A673 (cell line): ENCODE measurements at regions not wholly inside any gene's neighbourhood (a gene's known extent, or its start where the extent isn't known, plus 50 kb on each side); places are given as distances from the start of the nearest gene placed in this dataset.

Source experiments
- BruUV-seq: library from RNA; stranded (reverse); fragments of 400-500 nt; replicated peaks from 2 replicates; lab custom pipeline; 2021; lab: Mats Ljungman, UMichigan
- CTCF ChIA-PET: fragments of 300-600 bp; sonication (Branson Sonifier 250); formaldehyde crosslinking; loops from one replicate; lab custom pipeline; 2022; ENCODE audit warnings: antibody characterized with exemption; lab: Charles Lee
- POLR2A ChIA-PET: fragments of 300-600 bp; sonication (Branson Sonifier 250); formaldehyde crosslinking; loops from one replicate; lab custom pipeline; 2022; ENCODE audit warnings: antibody characterized with exemption; ENCODE audit not compliant: low non-redundant PET; lab: Charles Lee
- DNase-seq: peaks from one replicate; pipeline ENCODE4 v3.0.0-alpha.2; 2015; ENCODE audit warnings: low spot score
- H3K27ac ChIP-seq: fragments of 200-600 bp; sonication (generic); 2 replicates; pipeline ENCODE4 v1.5.1; 2016; ENCODE audit warnings: mixed run types, low read depth, mild to moderate bottlenecking, mixed read lengths, antibody characterized with exemption, low read length; ENCODE audit not compliant: poor library complexity, severe bottlenecking
- H3K27me3 ChIP-seq: fragments of 200-600 bp; sonication (generic); replicated peaks from 2 replicates; pipeline ENCODE4 v1.6.1; 2017; ENCODE audit warnings: mixed run types, low read depth, mild to moderate bottlenecking, mixed read lengths, antibody characterized with exemption, low read length; ENCODE audit not compliant: insufficient read depth, poor library complexity
- H3K36me3 ChIP-seq: fragments of 200-600 bp; sonication (generic); 2 replicates; pipeline ENCODE4 v1.6.1; 2016; ENCODE audit warnings: mixed run types, mild to moderate bottlenecking, mixed read lengths, antibody characterized with exemption, low read length; ENCODE audit not compliant: insufficient read depth, poor library complexity, severe bottlenecking
- H3K4me1 ChIP-seq: fragments of 200-600 bp; sonication (generic); 2 replicates; pipeline ENCODE4 v1.6.1; 2017; ENCODE audit warnings: mixed run types, mild to moderate bottlenecking, mixed read lengths, antibody characterized with exemption, low read length; ENCODE audit not compliant: insufficient read depth, poor library complexity, severe bottlenecking
- H3K4me3 ChIP-seq: fragments of 200-600 bp; sonication (generic); 2 replicates; pipeline ENCODE4 v1.5.1; 2016; ENCODE audit warnings: low read depth, mixed run types, mild to moderate bottlenecking, mixed read lengths, low read length; ENCODE audit not compliant: poor library complexity, severe bottlenecking
- H3K9me3 ChIP-seq: fragments of 200-600 bp; sonication (generic); 2 replicates; pipeline ENCODE4 v1.6.1; 2016; ENCODE audit warnings: mixed run types, low read depth, mild to moderate bottlenecking, mixed read lengths, antibody characterized with exemption, low read length; ENCODE audit not compliant: poor library complexity, severe bottlenecking
- CTCF ChIP-seq: fragments of 300-800, 200-600 bp; sonication (generic); conservative IDR thresholded peaks from 2 replicates; pipeline ENCODE4 v1.5.1; 2017; ENCODE audit warnings: low read depth, mild to moderate bottlenecking, antibody characterized with exemption, low read length, moderate library complexity, mixed read lengths
- EZH2 ChIP-seq: fragments of 200-600 bp; sonication (generic); IDR thresholded peaks from 2 replicates; pipeline ENCODE4 v1.6.1; 2017; ENCODE audit warnings: borderline replicate concordance, low read depth, mild to moderate bottlenecking, mixed read lengths, antibody characterized with exemption, low read length; ENCODE audit not compliant: poor library complexity, severe bottlenecking
- intact Hi-C: fragments of 100-400 bp; cut with micrococcal nuclease; formaldehyde crosslinking; loops from one replicate; pipeline ENCODE4 v1.10.0; 2022; ENCODE audit not compliant: unreplicated experiment

- POLR2A ChIA-PET, result no interaction called here
- Histone ChIP-seq H3K27ac (no peak overlapping the region), H3K36me3 (no peaks in the 10 kb centered on the region), H3K4me3 (no peak overlapping the region), H3K9me3 (no peaks in the 10 kb centered on the region), H3K4me1 (no peaks in the 10 kb centered on the region), H3K27me3 (no peaks in the 10 kb centered on the region)
- no TSS peak for BruUV-seq
- CTCF ChIA-PET, result no interaction called here
- DNase-seq, result no peak
- TF ChIP-seq CTCF (no peak), EZH2 (no peak)
- intact Hi-C loops, result no loop called here
Observed at GRCh38 chr16:79451196-79451816, 149.2 kb downstream of the MAF start.

- no TSS peak for BruUV-seq
- intact Hi-C loops, result no loop called here
Observed at GRCh38 chr16:79449900-79450299, 150.6 kb downstream of the MAF start.

GRCh38 chr16:79449067-79449769, 151.3 kb downstream of the MAF start:
- no peaks in the 10 kb centered on the region for H3K27me3 ChIP-seq
- DNase-seq, result no peak
- no peak for TF ChIP-seq CTCF
- no peak for TF ChIP-seq EZH2
- BruUV-seq, result no TSS peak
- no peak overlapping the region for H3K27ac ChIP-seq
- intact Hi-C loops, result no loop called here
- POLR2A ChIA-PET, result no interaction called here
- no peaks in the 10 kb centered on the region for H3K4me1 ChIP-seq
- CTCF ChIA-PET, result no interaction called here
- H3K9me3 ChIP-seq, result no peaks in the 10 kb centered on the region
- no peak overlapping the region for H3K4me3 ChIP-seq
- no peaks in the 10 kb centered on the region for H3K36me3 ChIP-seq

More at GRCh38 chr16:79449900-79450299, 150.6 kb downstream of the MAF start:
- H3K27me3 ChIP-seq, result no peaks in the 10 kb centered on the region
- POLR2A ChIA-PET, result no interaction called here
- H3K4me3 ChIP-seq, result no peak overlapping the region
- DNase-seq, result no peak
- no peak for TF ChIP-seq CTCF
- no peak for TF ChIP-seq EZH2
- H3K36me3 ChIP-seq, result no peaks in the 10 kb centered on the region
- H3K4me1 ChIP-seq, result no peaks in the 10 kb centered on the region
- CTCF ChIA-PET, result no interaction called here
- H3K27ac ChIP-seq, result no peak overlapping the region
- H3K9me3 ChIP-seq, result no peaks in the 10 kb centered on the region
